Endothelial cell of umbilical vein (primary cell): ENCODE measurements at regions not wholly inside any gene's neighbourhood (a gene's known extent, or its start where the extent isn't known, plus 50 kb on each side); places are given as distances from the start of the nearest gene placed in this dataset.

ENCODE experiments used
- BruUV-seq: library from RNA; stranded (reverse); fragments of 400-500 nt; replicated peaks from 2 replicates; lab custom pipeline; 2021; lab: Mats Ljungman, UMichigan
- CTCF ChIA-PET: fragments of 300-600, 350-600 bp; sonication (Branson Sonifier 250); formaldehyde crosslinking; loops from one replicate; lab custom pipeline; 2021; ENCODE audit warnings: antibody characterized with exemption, inconsistent platforms; lab: Charles Lee
- POLR2A ChIA-PET: fragments of 300-600, 350-600 bp; sonication (Branson Sonifier 250); formaldehyde crosslinking; loops from one replicate; lab custom pipeline; 2021; ENCODE audit warnings: antibody characterized with exemption, inconsistent platforms; lab: Charles Lee
- DNase-seq: peaks from one replicate; pipeline ENCODE4 v3.0.0-alpha.2; 2011; ENCODE audit warnings: low read depth, low spot score
- FAIRE-seq: peaks from 2 replicates; lab custom pipeline; 2011; peaks lifted over from hg19 to GRCh38; lab: Jason Lieb, UNC
- H2AFZ ChIP-seq: 2 replicates; pipeline ENCODE4 v1.6.0; 2012; ENCODE audit warnings: low read depth, low read length, control low read depth, inconsistent platforms
- H3K27ac ChIP-seq: 2 replicates; pipeline ENCODE4 v1.5.1; 2011; ENCODE audit warnings: low read depth, mild to moderate bottlenecking, control low read depth, low read length, moderate library complexity; ENCODE audit not compliant: insufficient read depth
- H3K27me3 ChIP-seq, 2 experiments: 2 replicates each; pipeline versions ENCODE4 v1.6.0 to v1.6.1; 2011; ENCODE audit warnings: low read length in 2 of 2, mixed read lengths in 1 of 2; ENCODE audit not compliant: control insufficient read depth in 2 of 2, insufficient read depth in 2 of 2
- H3K36me3 ChIP-seq, 2 experiments: 2 replicates in 1 of 2; 3 replicates in 1 of 2; pipeline ENCODE4 v1.5.1; 2011; ENCODE audit warnings: low read length in 2 of 2, mild to moderate bottlenecking in 1 of 2, moderate library complexity in 1 of 2; ENCODE audit not compliant: control insufficient read depth in 2 of 2, insufficient read depth in 2 of 2; ENCODE audit errors: extremely low read depth in 1 of 2
- H3K4me1 ChIP-seq: 3 replicates; pipeline ENCODE4 v1.5.1; 2011; ENCODE audit warnings: mild to moderate bottlenecking, low read length; ENCODE audit not compliant: control insufficient read depth, insufficient read depth; ENCODE audit errors: extremely low read depth
- H3K4me2 ChIP-seq: 2 replicates; pipeline ENCODE4 v1.6.1; 2011; ENCODE audit warnings: low read length, control low read depth, mixed read lengths; ENCODE audit not compliant: insufficient read depth
- H3K4me3 ChIP-seq, 3 experiments: fragments of 200-600 bp in 1 of 3; sonication (generic), shearing (Covaris generic) in 1 of 3; replicated peaks in 1 of 3; 2 replicates each; pipeline ENCODE4 v1.5.1; 2011 to 2016; ENCODE audit warnings: control low read depth in 3 of 3, low read length in 3 of 3, mild to moderate bottlenecking in 2 of 3, inconsistent platforms in 1 of 3, low read depth in 1 of 3, moderate library complexity in 1 of 3; ENCODE audit not compliant: insufficient read depth in 1 of 3
- H3K79me2 ChIP-seq: 2 replicates; pipeline ENCODE4 v1.6.0; 2012; ENCODE audit warnings: low read length, inconsistent platforms; ENCODE audit not compliant: control insufficient read depth, insufficient read depth
- H3K9ac ChIP-seq: replicated peaks from 2 replicates; pipeline ENCODE3; 2011; ENCODE audit warnings: low read length, control low read depth; ENCODE audit not compliant: insufficient read depth; ENCODE audit errors: extremely low read depth
- H3K9me1 ChIP-seq: replicated peaks from 3 replicates; pipeline ENCODE4 v1.6.0; 2011; ENCODE audit warnings: mild to moderate bottlenecking, low read length; ENCODE audit not compliant: control insufficient read depth, insufficient read depth; ENCODE audit errors: extremely low read depth
- H3K9me3 ChIP-seq: replicated peaks from 2 replicates; pipeline ENCODE4 v1.5.1; 2012; ENCODE audit warnings: low read length, inconsistent platforms; ENCODE audit not compliant: control insufficient read depth, insufficient read depth
- H4K20me1 ChIP-seq: replicated peaks from 2 replicates; pipeline ENCODE3; 2011; ENCODE audit warnings: mild to moderate bottlenecking, low read length; ENCODE audit not compliant: control insufficient read depth, insufficient read depth; ENCODE audit errors: extremely low read depth
- EZH2 ChIP-seq: IDR thresholded peaks from 2 replicates; pipeline ENCODE4 v1.6.1; 2012; ENCODE audit warnings: borderline replicate concordance, low read depth, mild to moderate bottlenecking, moderate library complexity, low read length, inconsistent platforms; ENCODE audit not compliant: severe bottlenecking
- FOS ChIP-seq: IDR thresholded peaks from 2 replicates; pipeline ENCODE4 v1.6.1; 2011; ENCODE audit warnings: mild to moderate bottlenecking, low read length, moderate library complexity, borderline replicate concordance; ENCODE audit not compliant: insufficient read depth
- JUN ChIP-seq: IDR thresholded peaks from 2 replicates; pipeline ENCODE4 v1.6.1; 2011; ENCODE audit warnings: borderline replicate concordance, low read depth; ENCODE audit not compliant: insufficient read length, insufficient read depth
- MYC ChIP-seq: IDR thresholded peaks from one replicate; pipeline ENCODE4 v1.6.1; 2011; ENCODE audit warnings: mild to moderate bottlenecking, low read depth, low read length
- dilution Hi-C: fragments of 300-500 bp; cut with MboI; formaldehyde crosslinking; loops from one replicate; pipeline ENCODE4 v1.15.0; 2019; ENCODE audit warnings: low sequenced_read_pairs; ENCODE audit not compliant: extremely low pct_ligation_motif_present
- intact Hi-C: fragments of 100-400 bp; cut with micrococcal nuclease; formaldehyde crosslinking; loops from one replicate; pipeline ENCODE4 v1.10.0; 2022
- TF ChIP-seq, protein P1 (sequence below), 2 donors: IDR thresholded peaks; 1 replicate in 1 of 2; 2 replicates in 1 of 2; pipeline ENCODE4 v1.5.1; 2011; ENCODE audit warnings: low read length in 2 of 2, mild to moderate bottlenecking in 2 of 2, moderate library complexity in 2 of 2, control low read depth in 1 of 2, inconsistent platforms in 1 of 2, low read depth in 1 of 2; ENCODE audit not compliant: insufficient read depth in 1 of 2; ENCODE audit errors: extremely low read depth in 1 of 2

DNA sequence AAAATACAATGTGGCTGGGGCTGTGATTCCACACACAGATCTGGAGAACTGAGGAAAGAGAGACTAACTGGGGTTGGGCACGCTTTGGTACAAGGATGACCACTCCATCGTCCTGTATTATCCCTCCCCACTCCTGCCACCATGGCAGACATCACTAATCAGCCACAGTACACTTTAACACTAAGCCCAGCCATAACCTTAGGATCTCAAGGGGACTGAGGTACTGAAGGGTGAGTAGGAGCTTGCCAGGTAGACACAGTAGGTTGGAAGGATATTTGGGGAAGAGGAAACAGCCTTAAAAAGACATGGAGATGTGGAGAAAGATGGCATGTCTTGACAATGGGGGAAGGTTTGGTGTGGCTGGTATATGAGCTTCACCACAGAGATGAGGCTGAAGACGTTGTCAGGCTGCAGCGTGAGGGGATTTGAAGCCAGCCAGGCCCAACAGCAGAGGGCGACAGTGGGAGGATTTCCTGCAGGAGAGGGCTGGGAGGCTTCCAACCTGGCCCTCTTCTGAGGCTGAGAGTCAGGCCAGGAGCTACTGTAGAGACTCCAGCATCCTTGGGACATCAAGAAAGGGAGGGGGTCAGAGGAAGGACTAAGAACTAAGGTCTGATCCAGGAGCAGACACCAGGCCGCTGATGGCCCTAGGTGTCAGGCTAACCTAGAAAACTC lies 58.6 kb upstream of the COL13A1 start:
- dilution Hi-C loops = no loop called here
- Histone ChIP-seq H3K9ac (no peak overlapping the region), H3K4me3 (no peak overlapping the region), H3K9me3 (no peaks in the 10 kb centered on the region), H3K4me1 (no peaks in the 10 kb centered on the region), H3K9me1 (no peaks in the 10 kb centered on the region), H3K27ac (no peak overlapping the region), H2AFZ (no peak overlapping the region), H3K79me2 (no peaks in the 10 kb centered on the region), H3K36me3 (no peaks in the 10 kb centered on the region), H3K27me3 (peaks cover 14% of the 10 kb centered on the region in 2 experiments), H3K4me2 (no peak overlapping the region), H4K20me1 (no peaks in the 10 kb centered on the region)
- ChIA-PET CTCF (interaction anchor here (0.7 to 4.1 kb wide), 25 partner anchors 8 to 215 kb away, joined by 3 to 39 read pairs (median 4); partner anchors contain the start of gene COL13A1), POLR2A (no interaction called here)
- intact Hi-C loops = loop anchor here (1.0 kb wide), 2 partner anchors 57 to 171 kb away; no protein-coding TSS in a partner anchor
- DNase-seq (peak; percentile 29), FAIRE-seq (peak; percentile 26)
- TF ChIP-seq, protein P1, sequence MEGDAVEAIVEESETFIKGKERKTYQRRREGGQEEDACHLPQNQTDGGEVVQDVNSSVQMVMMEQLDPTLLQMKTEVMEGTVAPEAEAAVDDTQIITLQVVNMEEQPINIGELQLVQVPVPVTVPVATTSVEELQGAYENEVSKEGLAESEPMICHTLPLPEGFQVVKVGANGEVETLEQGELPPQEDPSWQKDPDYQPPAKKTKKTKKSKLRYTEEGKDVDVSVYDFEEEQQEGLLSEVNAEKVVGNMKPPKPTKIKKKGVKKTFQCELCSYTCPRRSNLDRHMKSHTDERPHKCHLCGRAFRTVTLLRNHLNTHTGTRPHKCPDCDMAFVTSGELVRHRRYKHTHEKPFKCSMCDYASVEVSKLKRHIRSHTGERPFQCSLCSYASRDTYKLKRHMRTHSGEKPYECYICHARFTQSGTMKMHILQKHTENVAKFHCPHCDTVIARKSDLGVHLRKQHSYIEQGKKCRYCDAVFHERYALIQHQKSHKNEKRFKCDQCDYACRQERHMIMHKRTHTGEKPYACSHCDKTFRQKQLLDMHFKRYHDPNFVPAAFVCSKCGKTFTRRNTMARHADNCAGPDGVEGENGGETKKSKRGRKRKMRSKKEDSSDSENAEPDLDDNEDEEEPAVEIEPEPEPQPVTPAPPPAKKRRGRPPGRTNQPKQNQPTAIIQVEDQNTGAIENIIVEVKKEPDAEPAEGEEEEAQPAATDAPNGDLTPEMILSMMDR (IDR thresholded peaks at IDR 0.05; ENCODE audit: extremely low read depth in 1 of 2, insufficient read depth in 1 of 2, low read depth in 1 of 2, low read length in 2 of 2) = peak; percentile 58 to 64
- TF ChIP-seq JUN (no peak), EZH2 (no peak)
- no TSS peak for BruUV-seq

DNA sequence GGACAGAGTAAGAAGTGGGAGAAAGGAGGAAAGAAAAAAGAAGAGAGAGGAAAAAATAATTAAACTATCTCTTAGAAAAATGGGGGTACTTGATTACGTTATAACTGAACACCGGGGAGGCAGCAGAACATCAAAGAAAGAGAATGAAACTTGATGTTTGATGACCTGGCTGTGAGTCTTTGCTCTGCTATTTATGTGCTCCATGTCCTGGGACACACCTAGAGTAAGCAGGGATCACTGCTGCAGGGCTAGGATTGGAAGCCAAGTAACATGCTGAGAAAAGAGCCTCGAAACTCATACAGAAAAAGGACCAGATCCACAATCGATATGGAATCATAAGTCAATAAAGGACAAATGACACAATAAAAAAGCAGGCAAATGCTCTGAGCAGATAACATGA lies 56.7 kb upstream of the COL13A1 start:
- Histone ChIP-seq H3K27ac (no peak overlapping the region), H3K4me2 (no peak overlapping the region), H3K9me3 (no peaks in the 10 kb centered on the region), H3K4me1 (no peaks in the 10 kb centered on the region), H3K9ac (no peak overlapping the region), H4K20me1 (no peaks in the 10 kb centered on the region), H3K4me3 (no peak overlapping the region), H2AFZ (no peak overlapping the region), H3K36me3 (no peaks in the 10 kb centered on the region), H3K79me2 (no peaks in the 10 kb centered on the region), H3K27me3 (peaks cover 14 to 17% of the 10 kb centered on the region in 2 experiments), H3K9me1 (no peaks in the 10 kb centered on the region)
- TF ChIP-seq MYC (no peak), FOS (no peak)
- intact Hi-C loops = no loop called here
- POLR2A ChIA-PET = no interaction called here
- BruUV-seq = no TSS peak
- CTCF ChIA-PET = interaction anchor here (1.0 to 4.1 kb wide), 3 partner anchors 24 to 170 kb away, joined by 3 to 39 read pairs (median 15); no protein-coding TSS in a partner anchor
- DNase-seq (no peak), FAIRE-seq (no peak)
- dilution Hi-C loops = no loop called here
